SK-N-SH (cell line): ENCODE measurements at regions not wholly inside any gene's neighbourhood (a gene's known extent, or its start where the extent isn't known, plus 50 kb on each side); places are given as distances from the start of the nearest gene placed in this dataset.

ENCODE experiments used
- CTCF ChIA-PET: fragments of 300-600, 350-600 bp; formaldehyde crosslinking; extraction: SDS; loops from one replicate; lab custom pipeline; 2021; lab: Yijun Ruan, JAX
- POLR2A ChIA-PET: fragments of 350-600 bp; sonication (Branson Sonifier 250); formaldehyde crosslinking; extraction: SDS; loops from one replicate; lab custom pipeline; 2020; ENCODE audit warnings: antibody characterized with exemption, inconsistent platforms; lab: Yijun Ruan, JAX
- DNase-seq: peaks from one replicate; pipeline ENCODE4 v3.0.0; 2012
- H2AFZ ChIP-seq: fragments of 200-600 bp; sonication (generic); 2 replicates; pipeline ENCODE4 v1.8.1; 2016; ENCODE audit warnings: antibody characterized with exemption, mild to moderate bottlenecking, low read depth
- H3F3A ChIP-seq: fragments of 200-600 bp; sonication (generic); replicated peaks from 2 replicates; pipeline ENCODE3; 2016; ENCODE audit warnings: antibody characterized with exemption, mild to moderate bottlenecking; ENCODE audit not compliant: insufficient read depth
- H3K27ac ChIP-seq, 2 experiments: fragments of 200-500 bp in 1 of 2; fragments of 200-600 bp in 1 of 2; sonication (Bioruptor generic) in 1 of 2; sonication (generic), shearing (Covaris generic) in 1 of 2; 2 replicates each; pipeline versions ENCODE4 v1.5.1 to v1.6.1; 2014 to 2016; ENCODE audit warnings: low read depth in 2 of 2, inconsistent platforms in 1 of 2, low read length in 1 of 2, mild to moderate bottlenecking in 1 of 2, mixed read lengths in 1 of 2
- H3K27me3 ChIP-seq: fragments of 200-600 bp; sonication (generic), shearing (Covaris generic); 2 replicates; pipeline ENCODE4 v1.6.1; 2016; ENCODE audit warnings: mixed run types; ENCODE audit not compliant: insufficient read depth
- H3K36me3 ChIP-seq, 2 experiments: fragments of 200-500 bp in 1 of 2; fragments of 200-600 bp in 1 of 2; sonication (Bioruptor generic) in 1 of 2; sonication (generic) in 1 of 2; replicated peaks in 1 of 2; 2 replicates each; pipeline versions ENCODE3 to v1.5.1; 2014 to 2016; ENCODE audit warnings: low read length in 1 of 2, mild to moderate bottlenecking in 1 of 2; ENCODE audit not compliant: insufficient read depth in 2 of 2, control insufficient read depth in 1 of 2
- H3K4me1 ChIP-seq, 2 experiments: fragments of 200-500 bp in 1 of 2; fragments of 200-600 bp in 1 of 2; sonication (Bioruptor generic) in 1 of 2; sonication (generic), shearing (Covaris generic) in 1 of 2; 2 replicates each; pipeline versions ENCODE4 v1.5.1 to v1.6.1; 2014 to 2016; ENCODE audit warnings: low read depth in 1 of 2, low read length in 1 of 2, mixed run types in 1 of 2; ENCODE audit not compliant: insufficient read depth in 2 of 2, control insufficient read depth in 1 of 2
- H3K4me2 ChIP-seq: fragments of 200-600 bp; sonication (generic), shearing (Covaris generic); 2 replicates; pipeline ENCODE4 v1.6.1; 2017; ENCODE audit warnings: mixed run types
- H3K4me3 ChIP-seq, 2 experiments: fragments of 200-500 bp in 1 of 2; fragments of 200-600 bp in 1 of 2; sonication (Bioruptor generic) in 1 of 2; sonication (generic), shearing (Covaris generic) in 1 of 2; 2 replicates each; pipeline versions ENCODE4 v1.5.1 to v1.8.1; 2014 to 2016; ENCODE audit warnings: low read depth in 2 of 2, inconsistent platforms in 1 of 2, low read length in 1 of 2, mild to moderate bottlenecking in 1 of 2, mixed read lengths in 1 of 2, moderate library complexity in 1 of 2
- H3K79me2 ChIP-seq: fragments of 200-600 bp; sonication (generic); 2 replicates; pipeline ENCODE4 v1.8.1; 2017; ENCODE audit warnings: mild to moderate bottlenecking; ENCODE audit not compliant: insufficient read depth
- H3K9ac ChIP-seq: fragments of 200-600 bp; sonication (generic); 2 replicates; pipeline ENCODE4 v1.6.1; 2017; ENCODE audit warnings: mixed run types
- H3K9me2 ChIP-seq: fragments of 200-600 bp; sonication (generic); 2 replicates; pipeline ENCODE4 v1.6.1; 2017; ENCODE audit warnings: mixed run types
- H3K9me3 ChIP-seq: fragments of 200-600 bp; sonication (generic); 2 replicates; pipeline ENCODE4 v1.6.1; 2017; ENCODE audit warnings: mixed run types, mild to moderate bottlenecking, moderate library complexity
- H4K20me1 ChIP-seq: fragments of 200-600 bp; sonication (generic); 2 replicates; pipeline ENCODE4 v1.6.1; 2017; ENCODE audit warnings: mild to moderate bottlenecking, mixed run types; ENCODE audit not compliant: insufficient read depth
- CHD2 ChIP-seq: fragments of 150-350 bp; IDR thresholded peaks from 2 replicates; pipeline ENCODE4 v1.6.1; 2018; ENCODE audit warnings: low read length; ENCODE audit not compliant: partially characterized antibody
- CTCF ChIP-seq: fragments of 200-600 bp; sonication (generic); IDR thresholded peaks from 2 replicates; pipeline ENCODE4 v1.6.1; 2017; ENCODE audit warnings: antibody characterized with exemption, mild to moderate bottlenecking, moderate library complexity
- ELF1 ChIP-seq: IDR thresholded peaks from 2 replicates; pipeline ENCODE4 v1.4.0; 2012
- EZH2phosphoT487 ChIP-seq: fragments of 200-600 bp; sonication (generic); IDR thresholded peaks from 2 replicates; pipeline ENCODE4 v1.6.1; 2017; ENCODE audit warnings: low read depth, mixed run types, mild to moderate bottlenecking, antibody characterized with exemption, moderate library complexity, borderline replicate concordance
- GATA2 ChIP-seq: sonication (generic); formaldehyde crosslinking; IDR thresholded peaks from 2 replicates; pipeline ENCODE4 v1.5.0; 2020; ENCODE audit warnings: mild to moderate bottlenecking, missing genetic modification reagents
- IRF3 ChIP-seq: fragments of 150-350 bp; IDR thresholded peaks from 2 replicates; pipeline ENCODE4 v1.6.1; 2016; ENCODE audit warnings: mild to moderate bottlenecking, low read depth, low read length
- JUND ChIP-seq: IDR thresholded peaks from 2 replicates; pipeline ENCODE4 v1.4.0; 2012
- MAX ChIP-seq: IDR thresholded peaks from 2 replicates; pipeline ENCODE4 v1.4.0; 2012; ENCODE audit warnings: low read depth
- MEF2A ChIP-seq: IDR thresholded peaks from 2 replicates; pipeline ENCODE4 v1.4.0; 2012; ENCODE audit warnings: low read depth, borderline replicate concordance
- MXI1 ChIP-seq: IDR thresholded peaks from 2 replicates; pipeline ENCODE4 v1.6.1; 2012; ENCODE audit warnings: mild to moderate bottlenecking, low read depth, low read length, improper control_type of control experiment
- RAD21 ChIP-seq: IDR thresholded peaks from 2 replicates; pipeline ENCODE4 v1.6.1; 2012; ENCODE audit warnings: mild to moderate bottlenecking, low read length
- RCOR1 ChIP-seq: fragments of 150-350 bp; IDR thresholded peaks from 2 replicates; pipeline ENCODE4 v1.6.1; 2017; ENCODE audit warnings: antibody characterized with exemption, low read length
- REST ChIP-seq: IDR thresholded peaks from 2 replicates; pipeline ENCODE4 v1.6.1; 2012; ENCODE audit warnings: mild to moderate bottlenecking, low read depth, low read length, moderate library complexity
- RFX5 ChIP-seq: IDR thresholded peaks from 2 replicates; pipeline ENCODE4 v1.6.1; 2012; ENCODE audit warnings: mild to moderate bottlenecking, improper control_type of control experiment, low read length
- SIN3A ChIP-seq: IDR thresholded peaks from 2 replicates; pipeline ENCODE4 v1.6.1; 2012; ENCODE audit warnings: low read depth, mild to moderate bottlenecking, low read length, moderate library complexity, borderline replicate concordance
- SMC3 ChIP-seq: IDR thresholded peaks from 2 replicates; pipeline ENCODE4 v1.6.1; 2012; ENCODE audit warnings: low read depth, low read length, improper control_type of control experiment
- TAF1 ChIP-seq: IDR thresholded peaks from 2 replicates; pipeline ENCODE4 v1.6.1; 2012; ENCODE audit warnings: low read depth, mild to moderate bottlenecking, low read length, moderate library complexity, borderline replicate concordance
- WGBS: methylation state at CpG from one replicate; pipeline ENCODE4 v1.1.6; 2017; ENCODE audit warnings: low lambda C conversion rate; 5-methylcytosine and 5-hydroxymethylcytosine counted together

- no peaks in the 10 kb centered on the region for H3K9me3 ChIP-seq
- no peaks in the 10 kb centered on the region for H4K20me1 ChIP-seq
- H3K9me2 ChIP-seq, result no peaks in the 10 kb centered on the region; the same call in 1 of the 2 replicates
- H3K27me3 ChIP-seq, result no peaks in the 10 kb centered on the region
- no peak for DNase-seq
- H3K27ac ChIP-seq, result no peak overlapping the region
- CTCF ChIA-PET, result no interaction called here
- H3K36me3 ChIP-seq, result no peaks in the 10 kb centered on the region
- no peaks in the 10 kb centered on the region for H3F3A ChIP-seq
- H3K4me2 ChIP-seq, result no peak overlapping the region
- no peak overlapping the region for H3K4me3 ChIP-seq
- H2AFZ ChIP-seq, result no peak overlapping the region
- no peaks in the 10 kb centered on the region for H3K79me2 ChIP-seq
- no peak for TF ChIP-seq MAX
- no peak for TF ChIP-seq GATA2 (CRISPR knock-in tag)
- no peak for TF ChIP-seq MXI1
- TF ChIP-seq CHD2, result no peak
- TF ChIP-seq RCOR1, result no peak
- TF ChIP-seq IRF3, result no peak
- TF ChIP-seq REST, result no peak
- POLR2A ChIA-PET, result no interaction called here
- H3K4me1 ChIP-seq, result peaks cover 0 to 6% of the 10 kb centered on the region in 2 experiments; a peak in 1 of 4 replicates
- no peak overlapping the region for H3K9ac ChIP-seq
These were observed 624.5 kb downstream of the PKHD1 start for GRCh38 chr6:51462896-51463295.

GRCh38 chr6:51463321-51463720 lies 624.1 kb downstream of the PKHD1 start:
- peaks cover 0 to 6% of the 10 kb centered on the region in 2 experiments; a peak in 1 of 4 replicates for H3K4me1 ChIP-seq
- H3K9me3 ChIP-seq, result no peaks in the 10 kb centered on the region
- no peaks in the 10 kb centered on the region for H3K79me2 ChIP-seq
- ChIA-PET CTCF (no interaction called here), POLR2A (no interaction called here)
- no peak overlapping the region for H3K27ac ChIP-seq
- H3F3A ChIP-seq, result no peaks in the 10 kb centered on the region
- H4K20me1 ChIP-seq, result no peaks in the 10 kb centered on the region
- H3K9me2 ChIP-seq, result no peaks in the 10 kb centered on the region; the same call in 1 of the 2 replicates
- no peak overlapping the region for H3K4me3 ChIP-seq
- DNase-seq, result no peak
- WGBS, result 46% methylated on average over 2 of the region's 2 CpGs
- H3K36me3 ChIP-seq, result no peaks in the 10 kb centered on the region
- H3K9ac ChIP-seq, result no peak overlapping the region
- no peak overlapping the region for H3K4me2 ChIP-seq
- H3K27me3 ChIP-seq, result no peaks in the 10 kb centered on the region
- H2AFZ ChIP-seq, result no peak overlapping the region
- TF ChIP-seq ELF1 (no peak), CHD2 (no peak), EZH2phosphoT487 (no peak), TAF1 (no peak), JUND (no peak), MAX (no peak), MEF2A (no peak), RFX5 (no peak), RAD21 (no peak), SIN3A (no peak), SMC3 (no peak), REST (no peak), GATA2 (CRISPR knock-in tag) (no peak), RCOR1 (no peak), CTCF (no peak)
